B cell (primary cell): ENCODE measurements at regions not wholly inside any gene's neighbourhood (a gene's known extent, or its start where the extent isn't known, plus 50 kb on each side); places are given as distances from the start of the nearest gene placed in this dataset.

Source experiments
- ATAC-seq: fragments of 200-7000 bp; cut with Tn5 transposase; one replicate; pipeline ENCODE4 v1.10.0; 2021; ENCODE audit warnings: low read depth, mild to moderate bottlenecking, moderate number of reproducible peaks, moderate library complexity
- CTCF ChIA-PET: fragments of 350-600 bp; sonication (Branson Sonifier 250); formaldehyde crosslinking; loops from one replicate; lab custom pipeline; 2021; ENCODE audit warnings: antibody characterized with exemption, inconsistent platforms; lab: Charles Lee
- POLR2A ChIA-PET: fragments of 350-600 bp; sonication (Branson Sonifier 250); formaldehyde crosslinking; loops from one replicate; lab custom pipeline; 2021; ENCODE audit warnings: antibody characterized with exemption; lab: Charles Lee
- DNase-seq: peaks from one replicate; pipeline ENCODE4 v3.0.0; 2013
- H2AFZ ChIP-seq: 2 replicates; pipeline ENCODE4 v1.6.1; 2012; ENCODE audit warnings: mild to moderate bottlenecking, low read depth, low read length; ENCODE audit not compliant: insufficient read depth, poor library complexity, severe bottlenecking
- H3K27ac ChIP-seq, 2 donors: 1 replicate in 1 of 2; 2 replicates in 1 of 2; pipeline ENCODE4 v1.5.1; 2012 to 2013; ENCODE audit warnings: low read length in 2 of 2, mild to moderate bottlenecking in 2 of 2, moderate library complexity in 1 of 2
- H3K27me3 ChIP-seq, 4 experiments: fragments of 200-600 bp in 1 of 4; sonication (generic) in 1 of 4; replicated peaks in 1 of 4; 1 replicate in 2 of 4; 2 replicates in 2 of 4; pipeline versions ENCODE4 v1.6.1 to v1.7.0; 2013 to 2016; ENCODE audit warnings: low read length in 3 of 4, mild to moderate bottlenecking in 2 of 4, mixed read lengths in 1 of 4, moderate library complexity in 1 of 4; ENCODE audit not compliant: insufficient read depth in 4 of 4, control insufficient read depth in 3 of 4; ENCODE audit errors: control extremely low read depth in 1 of 4
- H3K36me3 ChIP-seq, 2 experiments: replicated peaks in 1 of 2; 1 replicate in 1 of 2; 2 replicates in 1 of 2; pipeline versions ENCODE4 v1.6.1 to v1.7.1; 2013; ENCODE audit warnings: low read length in 1 of 2; ENCODE audit not compliant: insufficient read depth in 2 of 2, control insufficient read depth in 1 of 2; ENCODE audit errors: control extremely low read depth in 1 of 2, extremely low read depth in 1 of 2
- H3K4me1 ChIP-seq, 2 donors: fragments of 200-600 bp in 1 of 2; sonication (generic) in 1 of 2; 1 replicate in 1 of 2; 2 replicates in 1 of 2; pipeline versions ENCODE4 v1.5.1 to v1.6.1; 2013 to 2017; ENCODE audit warnings: low read length in 2 of 2; ENCODE audit not compliant: control insufficient read depth in 2 of 2, insufficient read depth in 2 of 2
- H3K4me2 ChIP-seq: replicated peaks from 2 replicates; pipeline ENCODE3; 2012; ENCODE audit warnings: mild to moderate bottlenecking, low read depth, low read length; ENCODE audit not compliant: poor library complexity, severe bottlenecking
- H3K4me3 ChIP-seq, 5 experiments: fragments of 200-600 bp in 1 of 5; sonication (generic) in 1 of 5; 1 replicate in 3 of 5; 2 replicates in 2 of 5; pipeline versions ENCODE4 v1.5.1 to v1.7.0; 2011 to 2016; ENCODE audit warnings: low read length in 4 of 5, mild to moderate bottlenecking in 4 of 5, low read depth in 2 of 5, control low read depth in 1 of 5, moderate library complexity in 1 of 5; ENCODE audit not compliant: insufficient read depth in 1 of 5; ENCODE audit errors: control extremely low read depth in 1 of 5, extremely low read depth in 1 of 5
- H3K79me2 ChIP-seq: fragments of 200-600 bp; sonication (generic); one replicate; pipeline ENCODE4 v1.6.0; 2016; ENCODE audit warnings: low read length; ENCODE audit not compliant: control insufficient read depth, insufficient read depth
- H3K9ac ChIP-seq: fragments of 200-600 bp; sonication (generic); 2 replicates; pipeline ENCODE4 v1.6.1; 2017; ENCODE audit warnings: mild to moderate bottlenecking, low read length, moderate library complexity
- H3K9me3 ChIP-seq, 3 donors: one replicate each; pipeline versions ENCODE4 v1.6.1 to v1.7.1; 2013; ENCODE audit warnings: low read length in 2 of 3; ENCODE audit not compliant: control insufficient read depth in 2 of 3, insufficient read depth in 1 of 3; ENCODE audit errors: control extremely low read depth in 1 of 3
- H4K20me1 ChIP-seq: 2 replicates; pipeline ENCODE4 v1.6.0; 2012; ENCODE audit warnings: mild to moderate bottlenecking, low read length; ENCODE audit not compliant: insufficient read depth, control insufficient read depth, poor library complexity, severe bottlenecking
- H3K27ac Mint-ChIP-seq: one replicate; pipeline ENCODE4 v1.8.0; 2021; ENCODE audit warnings: mixed read lengths
- H3K27me3 Mint-ChIP-seq: one replicate; pipeline ENCODE4 v1.8.0; 2021; ENCODE audit warnings: mixed read lengths
- H3K4me1 Mint-ChIP-seq: one replicate; pipeline ENCODE4 v1.8.0; 2021; ENCODE audit warnings: mixed read lengths
- H3K4me3 Mint-ChIP-seq: one replicate; pipeline ENCODE4 v1.8.0; 2021; ENCODE audit warnings: mixed read lengths
- H3K9me3 Mint-ChIP-seq: one replicate; pipeline ENCODE4 v1.8.0; 2022; ENCODE audit warnings: mixed read lengths; ENCODE audit not compliant: insufficient read depth
- EZH2 ChIP-seq: IDR thresholded peaks from 2 replicates; pipeline ENCODE4 v1.6.1; 2012; ENCODE audit warnings: borderline replicate concordance, low read depth, mild to moderate bottlenecking, moderate library complexity, low read length; ENCODE audit not compliant: insufficient read depth, poor library complexity, severe bottlenecking
- WGBS: methylation state at CpG from one replicate; pipeline ENCODE4 v1.1.5; 2013; ENCODE audit warnings: missing lambda C conversion rate; ENCODE audit not compliant: insufficient coverage; 5-methylcytosine and 5-hydroxymethylcytosine counted together
- intact Hi-C: fragments of 100-400 bp; cut with micrococcal nuclease; formaldehyde crosslinking; loops from one replicate; pipeline ENCODE4 v1.10.0; 2022
- TF ChIP-seq, protein P1 (sequence below): fragments of 200-600 bp; IDR thresholded peaks from one replicate; pipeline ENCODE4 v1.8.0; 2022; ENCODE audit warnings: antibody characterized with exemption, mild to moderate bottlenecking

DNA sequence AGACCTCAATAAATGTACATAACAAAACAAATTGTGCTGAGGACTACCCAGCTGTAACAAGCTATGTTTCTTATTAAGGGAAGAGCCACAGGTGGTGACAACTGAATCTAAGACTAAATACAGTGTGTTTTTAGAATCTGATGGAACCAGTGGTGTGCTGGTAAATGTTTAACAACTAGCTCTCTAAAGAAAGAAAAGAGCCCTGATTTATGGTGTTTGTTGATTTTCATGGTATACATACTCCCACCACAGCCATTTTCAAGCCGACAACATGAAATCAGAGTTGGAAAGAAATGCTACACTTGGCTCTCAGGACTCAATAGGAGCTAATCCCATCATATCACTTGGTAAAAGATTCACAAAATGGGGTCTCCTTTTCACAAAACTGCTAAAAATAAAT is 89.8 kb upstream of the FNDC3B start:
- Mint-ChIP-seq H3K4me1 (no peaks in the 10 kb centered on the region), H3K9me3 (no peaks in the 10 kb centered on the region), H3K4me3 (no peak overlapping the region), H3K27me3 (peaks cover 3% of the 10 kb centered on the region), H3K27ac (no peak overlapping the region)
- no peaks in the 10 kb centered on the region for H4K20me1 ChIP-seq
- TF ChIP-seq, protein P1, sequence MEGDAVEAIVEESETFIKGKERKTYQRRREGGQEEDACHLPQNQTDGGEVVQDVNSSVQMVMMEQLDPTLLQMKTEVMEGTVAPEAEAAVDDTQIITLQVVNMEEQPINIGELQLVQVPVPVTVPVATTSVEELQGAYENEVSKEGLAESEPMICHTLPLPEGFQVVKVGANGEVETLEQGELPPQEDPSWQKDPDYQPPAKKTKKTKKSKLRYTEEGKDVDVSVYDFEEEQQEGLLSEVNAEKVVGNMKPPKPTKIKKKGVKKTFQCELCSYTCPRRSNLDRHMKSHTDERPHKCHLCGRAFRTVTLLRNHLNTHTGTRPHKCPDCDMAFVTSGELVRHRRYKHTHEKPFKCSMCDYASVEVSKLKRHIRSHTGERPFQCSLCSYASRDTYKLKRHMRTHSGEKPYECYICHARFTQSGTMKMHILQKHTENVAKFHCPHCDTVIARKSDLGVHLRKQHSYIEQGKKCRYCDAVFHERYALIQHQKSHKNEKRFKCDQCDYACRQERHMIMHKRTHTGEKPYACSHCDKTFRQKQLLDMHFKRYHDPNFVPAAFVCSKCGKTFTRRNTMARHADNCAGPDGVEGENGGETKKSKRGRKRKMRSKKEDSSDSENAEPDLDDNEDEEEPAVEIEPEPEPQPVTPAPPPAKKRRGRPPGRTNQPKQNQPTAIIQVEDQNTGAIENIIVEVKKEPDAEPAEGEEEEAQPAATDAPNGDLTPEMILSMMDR = no peak
- TF ChIP-seq EZH2 = no peak
- ChIA-PET POLR2A (no interaction called here), CTCF (no interaction called here)
- no peaks in the 10 kb centered on the region for H3K27me3 ChIP-seq
- no CpG with 5 or more reads among the region's 1 CpG for WGBS
- ATAC-seq = no peak
- H3K4me2 ChIP-seq = no peak overlapping the region
- H3K4me3 ChIP-seq = no peak overlapping the region
- no peaks in the 10 kb centered on the region for H3K79me2 ChIP-seq
- H3K27ac ChIP-seq = no peak overlapping the region
- no peaks in the 10 kb centered on the region for H3K4me1 ChIP-seq
- intact Hi-C loops = no loop called here
- H2AFZ ChIP-seq = no peak overlapping the region
- H3K9ac ChIP-seq = no peak overlapping the region
- no peak for DNase-seq
- H3K36me3 ChIP-seq = no peaks in the 10 kb centered on the region
- no peaks in the 10 kb centered on the region for H3K9me3 ChIP-seq

DNA sequence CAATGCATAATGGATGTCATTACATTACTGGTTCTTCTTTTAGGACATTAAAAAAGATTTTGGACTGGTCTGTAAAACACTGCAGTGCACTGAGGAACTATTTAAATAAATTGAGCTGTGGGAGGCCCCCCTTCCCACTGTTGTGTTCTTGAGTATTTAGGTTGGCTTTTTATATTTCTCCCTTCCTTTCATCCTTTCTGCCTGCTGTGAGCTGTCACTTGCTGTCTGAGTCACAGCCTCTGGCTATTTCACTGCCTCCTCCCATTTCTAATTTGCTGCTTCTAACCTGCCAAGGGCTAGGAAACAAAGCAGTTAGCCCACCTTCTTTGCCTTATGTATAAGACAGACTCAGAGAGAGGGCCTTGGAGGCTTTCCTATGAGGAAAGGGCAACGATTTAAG is 89.0 kb upstream of the FNDC3B start:
- intact Hi-C loops = no loop called here
- H3K9me3 ChIP-seq = no peaks in the 10 kb centered on the region
- no peak overlapping the region for H3K4me3 ChIP-seq
- no peak for ATAC-seq
- H3K27me3 ChIP-seq = no peaks in the 10 kb centered on the region
- no peak overlapping the region for H3K4me2 ChIP-seq
- H3K9ac ChIP-seq = no peak overlapping the region
- no peaks in the 10 kb centered on the region for H3K79me2 ChIP-seq
- H3K36me3 ChIP-seq = no peaks in the 10 kb centered on the region
- H3K4me3 Mint-ChIP-seq = no peak overlapping the region
- ChIA-PET POLR2A (no interaction called here), CTCF (no interaction called here)
- no peak overlapping the region for H3K27ac Mint-ChIP-seq
- H4K20me1 ChIP-seq = no peaks in the 10 kb centered on the region
- no peaks in the 10 kb centered on the region for H3K9me3 Mint-ChIP-seq
- no peaks in the 10 kb centered on the region for H3K4me1 ChIP-seq
- peaks cover 3% of the 10 kb centered on the region for H3K27me3 Mint-ChIP-seq
- no peak for DNase-seq
- WGBS = no CpG with 5 or more reads among the region's 1 CpG
- no peak overlapping the region for H2AFZ ChIP-seq
- TF ChIP-seq, protein P1 = no peak
- no peak for TF ChIP-seq EZH2
- H3K4me1 Mint-ChIP-seq = no peaks in the 10 kb centered on the region
- no peak overlapping the region for H3K27ac ChIP-seq
